ENCODE measurements at regions not wholly inside any gene's neighbourhood (a gene's known extent, or its start where the extent isn't known, plus 50 kb on each side); places are given as distances from the start of the nearest gene placed in this dataset.

- Histone ChIP-seq H3K9me2 (replicated peaks; ENCODE audit: insufficient read depth, low read length) (no peaks in the 10 kb centered on the region), H3K4me2 (ENCODE audit: low read depth, low read length, poor library complexity, severe bottlenecking) (no peak overlapping the region), H4K20me1 (ENCODE audit: low read depth, low read length) (no peaks in the 10 kb centered on the region), H3K36me3 (ENCODE audit: low read length) (no peaks in the 10 kb centered on the region), H3K9ac (ENCODE audit: low read length) (no peak overlapping the region), H3K4me3 (ENCODE audit: insufficient read depth, low read length, poor library complexity, severe bottlenecking) (no peak overlapping the region), H3K27ac (ENCODE audit: low read depth, low read length) (no peak overlapping the region), H3K27me3 (ENCODE audit: low read length) (no peaks in the 10 kb centered on the region), H3F3A (ENCODE audit: insufficient read depth) (no peaks in the 10 kb centered on the region), H2AFZ (ENCODE audit: low read depth, low read length, severe bottlenecking) (no peak overlapping the region), H3K79me2 (ENCODE audit: insufficient read depth, low read length) (no peaks in the 10 kb centered on the region), H3K9me3 (ENCODE audit: insufficient read depth, low read length) (no peaks in the 10 kb centered on the region)
- TF ChIP-seq EZH2phosphoT487 (conservative IDR thresholded peaks at IDR 0.05; ENCODE audit: low read length), result no peak
- TF ChIP-seq, protein P1, sequence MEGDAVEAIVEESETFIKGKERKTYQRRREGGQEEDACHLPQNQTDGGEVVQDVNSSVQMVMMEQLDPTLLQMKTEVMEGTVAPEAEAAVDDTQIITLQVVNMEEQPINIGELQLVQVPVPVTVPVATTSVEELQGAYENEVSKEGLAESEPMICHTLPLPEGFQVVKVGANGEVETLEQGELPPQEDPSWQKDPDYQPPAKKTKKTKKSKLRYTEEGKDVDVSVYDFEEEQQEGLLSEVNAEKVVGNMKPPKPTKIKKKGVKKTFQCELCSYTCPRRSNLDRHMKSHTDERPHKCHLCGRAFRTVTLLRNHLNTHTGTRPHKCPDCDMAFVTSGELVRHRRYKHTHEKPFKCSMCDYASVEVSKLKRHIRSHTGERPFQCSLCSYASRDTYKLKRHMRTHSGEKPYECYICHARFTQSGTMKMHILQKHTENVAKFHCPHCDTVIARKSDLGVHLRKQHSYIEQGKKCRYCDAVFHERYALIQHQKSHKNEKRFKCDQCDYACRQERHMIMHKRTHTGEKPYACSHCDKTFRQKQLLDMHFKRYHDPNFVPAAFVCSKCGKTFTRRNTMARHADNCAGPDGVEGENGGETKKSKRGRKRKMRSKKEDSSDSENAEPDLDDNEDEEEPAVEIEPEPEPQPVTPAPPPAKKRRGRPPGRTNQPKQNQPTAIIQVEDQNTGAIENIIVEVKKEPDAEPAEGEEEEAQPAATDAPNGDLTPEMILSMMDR (IDR thresholded peaks at IDR 0.05; ENCODE audit: insufficient read depth, low read length, poor library complexity, severe bottlenecking), result no peak
These were observed 209.1 kb upstream of the BMP2 start for GRCh38 chr20:6558341-6558740.

- no peak overlapping the region for H2AFZ ChIP-seq (ENCODE audit: low read depth, low read length, severe bottlenecking)
These were observed 233.6 kb upstream of the BMP2 start for GRCh38 chr20:6533761-6534479.

GRCh38 chr20:6533351-6533750, 234.1 kb upstream of the BMP2 start:
- no peak for TF ChIP-seq EZH2phosphoT487 (conservative IDR thresholded peaks at IDR 0.05; ENCODE audit: low read length)
- TF ChIP-seq, protein P1 (IDR thresholded peaks at IDR 0.05; ENCODE audit: insufficient read depth, low read length, poor library complexity, severe bottlenecking), result no peak
- Histone ChIP-seq H3K4me3 (ENCODE audit: insufficient read depth, low read length, poor library complexity, severe bottlenecking) (no peak overlapping the region), H3K4me2 (ENCODE audit: low read depth, low read length, poor library complexity, severe bottlenecking) (no peak overlapping the region), H3F3A (ENCODE audit: insufficient read depth) (no peaks in the 10 kb centered on the region), H4K20me1 (ENCODE audit: low read depth, low read length) (no peaks in the 10 kb centered on the region), H3K27ac (ENCODE audit: low read depth, low read length) (no peak overlapping the region), H3K79me2 (ENCODE audit: insufficient read depth, low read length) (no peaks in the 10 kb centered on the region), H2AFZ (ENCODE audit: low read depth, low read length, severe bottlenecking) (no peak overlapping the region), H3K9me2 (replicated peaks; ENCODE audit: insufficient read depth, low read length) (no peaks in the 10 kb centered on the region), H3K36me3 (ENCODE audit: low read length) (no peaks in the 10 kb centered on the region), H3K9me3 (ENCODE audit: insufficient read depth, low read length) (no peaks in the 10 kb centered on the region), H3K9ac (ENCODE audit: low read length) (no peak overlapping the region), H3K27me3 (ENCODE audit: low read length) (no peaks in the 10 kb centered on the region)

More at GRCh38 chr20:6533761-6534479, 233.6 kb upstream of the BMP2 start:
- no peaks in the 10 kb centered on the region for H4K20me1 ChIP-seq (ENCODE audit: low read depth, low read length)
- H3K9me3 ChIP-seq (ENCODE audit: insufficient read depth, low read length), result no peaks in the 10 kb centered on the region
- H3F3A ChIP-seq (ENCODE audit: insufficient read depth), result no peaks in the 10 kb centered on the region
- no peaks in the 10 kb centered on the region for H3K9me2 ChIP-seq (replicated peaks; ENCODE audit: insufficient read depth, low read length)
- TF ChIP-seq, protein P1 (IDR thresholded peaks at IDR 0.05; ENCODE audit: insufficient read depth, low read length, poor library complexity, severe bottlenecking), result no peak
- no peaks in the 10 kb centered on the region for H3K27me3 ChIP-seq (ENCODE audit: low read length)
- H3K9ac ChIP-seq (ENCODE audit: low read length), result no peak overlapping the region
- H3K36me3 ChIP-seq (ENCODE audit: low read length), result no peaks in the 10 kb centered on the region
- no peak overlapping the region for H3K4me3 ChIP-seq (ENCODE audit: insufficient read depth, low read length, poor library complexity, severe bottlenecking)
- no peak overlapping the region for H3K27ac ChIP-seq (ENCODE audit: low read depth, low read length)
- H3K4me2 ChIP-seq (ENCODE audit: low read depth, low read length, poor library complexity, severe bottlenecking), result no peak overlapping the region
- H3K79me2 ChIP-seq (ENCODE audit: insufficient read depth, low read length), result no peaks in the 10 kb centered on the region

Data from SU-DHL-6 (cell line).